HEK293T (cell line): ENCODE measurements at regions not wholly inside any gene's neighbourhood (a gene's known extent, or its start where the extent isn't known, plus 50 kb on each side); places are given as distances from the start of the nearest gene placed in this dataset.

Experiments used
- CTCF ChIA-PET: fragments of 350-600 bp; formaldehyde crosslinking; extraction: SDS; loops from one replicate; lab custom pipeline; 2021; ENCODE audit warnings: antibody characterized with exemption, inconsistent platforms; lab: Yijun Ruan, JAX
- POLR2A ChIA-PET: fragments of 350-600 bp; formaldehyde crosslinking; extraction: SDS; loops from one replicate; lab custom pipeline; 2020; ENCODE audit warnings: antibody characterized with exemption, inconsistent platforms; lab: Yijun Ruan, JAX
- DNase-seq: peaks from one replicate; pipeline ENCODE4 v3.0.0; 2012; ENCODE audit warnings: mixed read lengths; ENCODE audit errors: extremely low spot score
- ARNT ChIP-seq: fragments of 450-650 bp; IDR thresholded peaks from 2 replicates; pipeline ENCODE4 v1.6.1; 2017; ENCODE audit warnings: mild to moderate bottlenecking
- BHLHE40 ChIP-seq: fragments of 450-650 bp; IDR thresholded peaks from 2 replicates; pipeline ENCODE4 v1.6.1; 2016; ENCODE audit warnings: mild to moderate bottlenecking, moderate library complexity, borderline replicate concordance
- CTBP1 ChIP-seq: fragments of 450-650 bp; IDR thresholded peaks from 2 replicates; pipeline ENCODE4 v1.6.1; 2016; ENCODE audit warnings: borderline replicate concordance
- ELF4 ChIP-seq: fragments of 450-650 bp; IDR thresholded peaks from 2 replicates; pipeline ENCODE4 v1.6.1; 2017; ENCODE audit warnings: antibody characterized with exemption
- FOXA1 ChIP-seq: fragments of 450-650 bp; IDR thresholded peaks from 2 replicates; pipeline ENCODE4 v1.6.1; 2016; ENCODE audit warnings: mild to moderate bottlenecking
- FOXK2 ChIP-seq: fragments of 450-650 bp; IDR thresholded peaks from 2 replicates; pipeline ENCODE4 v1.6.1; 2016; ENCODE audit warnings: mild to moderate bottlenecking
- FOXM1 ChIP-seq: fragments of 450-650 bp; IDR thresholded peaks from 2 replicates; pipeline ENCODE4 v1.6.1; 2017; ENCODE audit warnings: mild to moderate bottlenecking, borderline replicate concordance
- HDGF ChIP-seq: fragments of 450-650 bp; IDR thresholded peaks from 2 replicates; pipeline ENCODE4 v1.6.1; 2017; ENCODE audit warnings: antibody characterized with exemption, borderline replicate concordance
- L3MBTL2 ChIP-seq: fragments of 450-650 bp; conservative IDR thresholded peaks from 2 replicates; pipeline ENCODE4 v1.6.1; 2016; ENCODE audit warnings: mild to moderate bottlenecking
- LEF1 ChIP-seq: fragments of 450-650 bp; IDR thresholded peaks from 2 replicates; pipeline ENCODE4 v1.6.1; 2017; ENCODE audit warnings: mild to moderate bottlenecking, borderline replicate concordance
- NFRKB ChIP-seq: fragments of 450-650 bp; IDR thresholded peaks from 2 replicates; pipeline ENCODE4 v1.6.1; 2016; ENCODE audit warnings: mild to moderate bottlenecking, moderate library complexity
- PKNOX1 ChIP-seq: fragments of 450-650 bp; IDR thresholded peaks from 2 replicates; pipeline ENCODE4 v1.6.1; 2016
- SP1 ChIP-seq: fragments of 450-650 bp; IDR thresholded peaks from 2 replicates; pipeline ENCODE4 v1.6.1; 2017
- SUZ12 ChIP-seq: fragments of 450-650 bp; IDR thresholded peaks from 2 replicates; pipeline ENCODE4 v1.6.1; 2016; ENCODE audit warnings: mild to moderate bottlenecking
- TARDBP ChIP-seq: fragments of 450-650 bp; IDR thresholded peaks from 2 replicates; pipeline ENCODE4 v1.6.1; 2016
- ZNF384 ChIP-seq: fragments of 450-650 bp; IDR thresholded peaks from 2 replicates; pipeline ENCODE4 v1.6.1; 2016

- TF ChIP-seq CTBP1 (no peak), PKNOX1 (no peak), SP1 (no peak), ELF4 (no peak), L3MBTL2 (no peak), FOXK2 (no peak)
- POLR2A ChIA-PET = interaction anchor here (0.7 kb wide), 1 partner anchor 657 kb away, joined by 3 read pairs; no protein-coding TSS in a partner anchor
- no peak for DNase-seq
- CTCF ChIA-PET = no interaction called here
Measured at GRCh38 chr2:228841877-228842276, 429.2 kb downstream of the PID1 start.

- DNase-seq = no peak
- POLR2A ChIA-PET = interaction anchor here (0.7 kb wide), 1 partner anchor 658 kb away, joined by 3 read pairs; no protein-coding TSS in a partner anchor
- CTCF ChIA-PET = no interaction called here
- TF ChIP-seq L3MBTL2 (no peak), TARDBP (no peak), HDGF (no peak), ZNF384 (no peak), FOXM1 (no peak), NFRKB (no peak), ELF4 (no peak), LEF1 (no peak), CTBP1 (no peak), BHLHE40 (no peak), FOXK2 (no peak), ARNT (no peak), SUZ12 (no peak), FOXA1 (no peak), PKNOX1 (no peak), SP1 (no peak)
Measured at GRCh38 chr2:228841475-228841874, 429.6 kb downstream of the PID1 start.

- DNase-seq = no peak
- ChIA-PET POLR2A (no interaction called here), CTCF (no interaction called here)
- TF ChIP-seq FOXK2 (no peak), SUZ12 (no peak), L3MBTL2 (no peak), SP1 (no peak)
Measured at GRCh38 chr2:228840743-228841114, 430.4 kb downstream of the PID1 start.

- no peak for DNase-seq
- POLR2A ChIA-PET = no interaction called here
- CTCF ChIA-PET = no interaction called here
- TF ChIP-seq L3MBTL2 (no peak), ARNT (no peak), FOXK2 (no peak), BHLHE40 (no peak), ELF4 (no peak), ZNF384 (no peak), FOXM1 (no peak), NFRKB (no peak), SUZ12 (no peak)
Measured at GRCh38 chr2:228840113-228840742, 430.9 kb downstream of the PID1 start.

- DNase-seq = no peak
- ChIA-PET CTCF (no interaction called here), POLR2A (no interaction called here)
- TF ChIP-seq BHLHE40 = no peak
- TF ChIP-seq ELF4 = no peak
- TF ChIP-seq NFRKB = no peak
- TF ChIP-seq SP1 = no peak
- no peak for TF ChIP-seq LEF1
- TF ChIP-seq PKNOX1 = no peak
- TF ChIP-seq ZNF384 = no peak
- TF ChIP-seq FOXK2 = no peak
- no peak for TF ChIP-seq TARDBP
- TF ChIP-seq FOXM1 = no peak
- TF ChIP-seq L3MBTL2 = no peak
Measured at GRCh38 chr2:228839421-228839876, 431.6 kb downstream of the PID1 start.

GRCh38 chr2:228838819-228839218, 432.3 kb downstream of the PID1 start:
- CTCF ChIA-PET = no interaction called here
- POLR2A ChIA-PET = no interaction called here
- TF ChIP-seq ELF4 (no peak), FOXK2 (no peak), CTBP1 (no peak), LEF1 (no peak), SP1 (no peak), ZNF384 (no peak), L3MBTL2 (no peak), PKNOX1 (no peak), HDGF (no peak), BHLHE40 (no peak), FOXM1 (no peak), SUZ12 (no peak), NFRKB (no peak), ARNT (no peak), FOXA1 (no peak), TARDBP (no peak)
- DNase-seq = no peak
